ENCODE measurements at regions not wholly inside any gene's neighbourhood (a gene's known extent, or its start where the extent isn't known, plus 50 kb on each side); places are given as distances from the start of the nearest gene placed in this dataset.

GRCh38 chr5:126133424-126133823, 289.8 kb upstream of the GRAMD2B start:
- no TSS peak for BruUV-seq (replicated peaks)
- no peaks in the 10 kb centered on the region for H3K9me3 ChIP-seq (ENCODE audit: low read length)
- no peak overlapping the region for H3K4me3 ChIP-seq (ENCODE audit: low read depth, low read length, poor library complexity, severe bottlenecking)
- no peak for TF ChIP-seq CTCF (conservative IDR thresholded peaks at IDR 0.05; ENCODE audit: low read length)
- TF ChIP-seq EZH2phosphoT487 (IDR thresholded peaks at IDR 0.05; ENCODE audit: borderline replicate concordance, low read depth, low read length), result no peak
- H3K9me2 ChIP-seq (ENCODE audit: insufficient read depth, low read length), result no peaks in the 10 kb centered on the region
- intact Hi-C loops (cut with micrococcal nuclease; ENCODE audit: unreplicated experiment), result no loop called here
- H2AFZ ChIP-seq (ENCODE audit: low read length), result no peak overlapping the region
- no peaks in the 10 kb centered on the region for H4K20me1 ChIP-seq (ENCODE audit: insufficient read depth, low read length)
- POLR2A ChIA-PET, result no interaction called here
- H3K36me3 ChIP-seq (ENCODE audit: insufficient read depth, low read length), result no peaks in the 10 kb centered on the region
- no peaks in the 10 kb centered on the region for H3K79me2 ChIP-seq (ENCODE audit: insufficient read depth, low read depth, low read length)
- no peaks in the 10 kb centered on the region for H3K4me1 ChIP-seq (ENCODE audit: insufficient read depth, low read length, poor library complexity, severe bottlenecking)
- no peak overlapping the region for H3K27ac ChIP-seq (ENCODE audit: low read depth, low read length, poor library complexity, severe bottlenecking)
- no peak overlapping the region for H3K4me2 ChIP-seq (ENCODE audit: low read length)
- CTCF ChIA-PET (ENCODE audit: unreplicated experiment), result no interaction called here
- no peak for DNase-seq (ENCODE audit: low spot score)

GRCh38 chr5:126137891-126138280, 285.3 kb upstream of the GRAMD2B start:
- Histone ChIP-seq H3K4me3 (ENCODE audit: low read depth, low read length, poor library complexity, severe bottlenecking) (no peak overlapping the region), H3K27ac (ENCODE audit: low read depth, low read length, poor library complexity, severe bottlenecking) (no peak overlapping the region), H2AFZ (ENCODE audit: low read length) (no peak overlapping the region), H3K9me3 (ENCODE audit: low read length) (no peaks in the 10 kb centered on the region), H3K9me2 (ENCODE audit: insufficient read depth, low read length) (no peaks in the 10 kb centered on the region), H3K4me1 (ENCODE audit: insufficient read depth, low read length, poor library complexity, severe bottlenecking) (no peaks in the 10 kb centered on the region), H4K20me1 (ENCODE audit: insufficient read depth, low read length) (no peaks in the 10 kb centered on the region), H3K79me2 (ENCODE audit: insufficient read depth, low read depth, low read length) (no peaks in the 10 kb centered on the region), H3K36me3 (ENCODE audit: insufficient read depth, low read length) (no peaks in the 10 kb centered on the region), H3K4me2 (ENCODE audit: low read length) (no peak overlapping the region)
- POLR2A ChIA-PET, result no interaction called here
- BruUV-seq (replicated peaks), result no TSS peak
- no peak for TF ChIP-seq CTCF (conservative IDR thresholded peaks at IDR 0.05; ENCODE audit: low read length)
- intact Hi-C loops (cut with micrococcal nuclease; ENCODE audit: unreplicated experiment), result no loop called here
- CTCF ChIA-PET (ENCODE audit: unreplicated experiment), result no interaction called here
- no peak for DNase-seq (ENCODE audit: low spot score)

- POLR2A ChIA-PET, result no interaction called here
- Histone ChIP-seq H3K79me2 (ENCODE audit: insufficient read depth, low read depth, low read length) (no peaks in the 10 kb centered on the region), H4K20me1 (ENCODE audit: insufficient read depth, low read length) (no peaks in the 10 kb centered on the region), H3K9me2 (ENCODE audit: insufficient read depth, low read length) (no peaks in the 10 kb centered on the region), H3K36me3 (ENCODE audit: insufficient read depth, low read length) (no peaks in the 10 kb centered on the region), H2AFZ (ENCODE audit: low read length) (no peak overlapping the region), H3K9me3 (ENCODE audit: low read length) (no peaks in the 10 kb centered on the region), H3K27ac (ENCODE audit: low read depth, low read length, poor library complexity, severe bottlenecking) (no peak overlapping the region), H3K4me3 (ENCODE audit: low read depth, low read length, poor library complexity, severe bottlenecking) (no peak overlapping the region), H3K4me1 (ENCODE audit: insufficient read depth, low read length, poor library complexity, severe bottlenecking) (no peaks in the 10 kb centered on the region), H3K4me2 (ENCODE audit: low read length) (no peak overlapping the region)
- CTCF ChIA-PET (ENCODE audit: unreplicated experiment), result no interaction called here
- no TSS peak for BruUV-seq (replicated peaks)
- no peak for DNase-seq (ENCODE audit: low spot score)
- intact Hi-C loops (cut with micrococcal nuclease; ENCODE audit: unreplicated experiment), result no loop called here
- no peak for TF ChIP-seq CTCF (conservative IDR thresholded peaks at IDR 0.05; ENCODE audit: low read length)
- TF ChIP-seq EZH2phosphoT487 (IDR thresholded peaks at IDR 0.05; ENCODE audit: borderline replicate concordance, low read depth, low read length), result no peak
These were observed 284.8 kb upstream of the GRAMD2B start for GRCh38 chr5:126138281-126138931.
